H1 (cell line): ENCODE measurements at regions not wholly inside any gene's neighbourhood (a gene's known extent, or its start where the extent isn't known, plus 50 kb on each side); places are given as distances from the start of the nearest gene placed in this dataset.

Experiments
- CTCF ChIA-PET: fragments of 300-600 bp; sonication (Branson Sonifier 250); formaldehyde crosslinking; loops from one replicate; lab custom pipeline; 2021; ENCODE audit not compliant: partially characterized antibody; lab: Charles Lee
- POLR2A ChIA-PET: fragments of 300-600 bp; sonication (Branson Sonifier 250); formaldehyde crosslinking; loops from one replicate; lab custom pipeline; 2021; ENCODE audit warnings: inconsistent platforms; ENCODE audit not compliant: partially characterized antibody; lab: Charles Lee
- DNase-seq, 2 experiments: peaks; one replicate each; pipeline versions ENCODE4 v3.0.0 to v3.0.0-alpha.2; 2010 to 2022; ENCODE audit warnings: low spot score in 2 of 2, low read depth in 1 of 2, mixed read lengths in 1 of 2
- FAIRE-seq: peaks from 2 replicates; lab custom pipeline; 2011; peaks lifted over from hg19 to GRCh38; lab: Jason Lieb, UNC
- H2AFZ ChIP-seq: 2 replicates; pipeline ENCODE4 v1.8.1; 2012; ENCODE audit warnings: low read length, inconsistent platforms
- H2AK5ac ChIP-seq: 2 replicates; pipeline ENCODE4 v1.6.1; 2013; ENCODE audit warnings: low read depth, low read length
- H2BK120ac ChIP-seq: replicated peaks from 2 replicates; pipeline ENCODE3; 2013; ENCODE audit warnings: low read depth, low read length, inconsistent platforms
- H2BK12ac ChIP-seq: 2 replicates; pipeline ENCODE4 v1.6.1; 2013; ENCODE audit warnings: low read depth, low read length
- H2BK15ac ChIP-seq: 2 replicates; pipeline ENCODE4 v1.6.1; 2013; ENCODE audit warnings: low read length
- H2BK20ac ChIP-seq: 2 replicates; pipeline ENCODE4 v1.6.1; 2013; ENCODE audit warnings: low read length
- H2BK5ac ChIP-seq: 2 replicates; pipeline ENCODE4 v1.6.1; 2013; ENCODE audit warnings: low read depth, low read length
- H3K14ac ChIP-seq: 2 replicates; pipeline ENCODE4 v1.6.1; 2013; ENCODE audit warnings: inconsistent platforms; ENCODE audit not compliant: insufficient read length
- H3K18ac ChIP-seq: 2 replicates; pipeline ENCODE4 v1.6.1; 2013; ENCODE audit warnings: low read length; ENCODE audit errors: extremely low read depth
- H3K23ac ChIP-seq: 2 replicates; pipeline ENCODE4 v1.6.1; 2013; ENCODE audit warnings: inconsistent platforms; ENCODE audit not compliant: insufficient read length
- H3K23me2 ChIP-seq: 2 replicates; pipeline ENCODE4 v1.6.1; 2013; ENCODE audit warnings: low read depth, low read length
- H3K27ac ChIP-seq: 2 replicates; pipeline ENCODE4 v1.6.1; 2011; ENCODE audit warnings: low read depth, low read length, inconsistent platforms
- H3K27me3 ChIP-seq, 4 experiments: replicated peaks in 1 of 4; 1 replicate in 1 of 4; 2 replicates in 3 of 4; pipeline versions ENCODE4 v1.6.1 to v1.8.1; 2011 to 2013; ENCODE audit warnings: low read length in 3 of 4, mild to moderate bottlenecking in 3 of 4, inconsistent platforms in 2 of 4, mixed read lengths in 2 of 4, moderate library complexity in 1 of 4; ENCODE audit not compliant: control insufficient read depth in 3 of 4, insufficient read depth in 3 of 4; ENCODE audit errors: extremely low read depth in 1 of 4
- H3K36me3 ChIP-seq, 4 experiments: 2 replicates each; pipeline versions ENCODE4 v1.6.1 to v1.8.1; 2011 to 2013; ENCODE audit warnings: mild to moderate bottlenecking in 4 of 4, low read length in 3 of 4, moderate library complexity in 2 of 4, control low read depth in 1 of 4, inconsistent platforms in 1 of 4; ENCODE audit not compliant: insufficient read depth in 4 of 4, control insufficient read depth in 2 of 4
- H3K4ac ChIP-seq: replicated peaks from 2 replicates; pipeline ENCODE3; 2013; ENCODE audit warnings: low read length, low read depth, mixed read lengths, inconsistent platforms; ENCODE audit not compliant: insufficient read length
- H3K4me1 ChIP-seq, 4 experiments: replicated peaks in 1 of 4; 1 replicate in 1 of 4; 2 replicates in 3 of 4; pipeline versions ENCODE4 v1.6.1 to v1.8.1; 2011 to 2013; ENCODE audit warnings: low read length in 3 of 4, inconsistent platforms in 2 of 4, mixed read lengths in 1 of 4; ENCODE audit not compliant: insufficient read depth in 4 of 4, control insufficient read depth in 3 of 4
- H3K4me2 ChIP-seq, 2 experiments: 2 replicates each; pipeline versions ENCODE4 v1.6.1 to v1.8.1; 2011 to 2013; ENCODE audit warnings: low read depth in 2 of 2, low read length in 2 of 2, control low read depth in 1 of 2, inconsistent platforms in 1 of 2, mild to moderate bottlenecking in 1 of 2; ENCODE audit not compliant: insufficient read depth in 1 of 2
- H3K4me3 ChIP-seq, 4 experiments: fragments of 200-600, 300-600 bp in 1 of 4; sonication (generic), shearing (Covaris generic), sonication (Bioruptor Twin) in 1 of 4; 2 replicates each; pipeline versions ENCODE4 v1.5.1 to v1.8.1; 2011 to 2016; ENCODE audit warnings: low read length in 4 of 4, low read depth in 3 of 4, control low read depth in 2 of 4, inconsistent platforms in 2 of 4, mild to moderate bottlenecking in 2 of 4, mixed read lengths in 1 of 4, moderate library complexity in 1 of 4; ENCODE audit not compliant: insufficient read depth in 2 of 4; ENCODE audit errors: extremely low read depth in 1 of 4
- H3K56ac ChIP-seq: replicated peaks from 2 replicates; pipeline ENCODE3; 2013; ENCODE audit warnings: low read depth, mild to moderate bottlenecking, mixed read lengths, low read length, inconsistent platforms; ENCODE audit not compliant: insufficient read length
- H3K79me1 ChIP-seq: 2 replicates; pipeline ENCODE4 v1.6.1; 2013; ENCODE audit warnings: low read depth, low read length, control low read depth
- H3K79me2 ChIP-seq, 2 experiments: 2 replicates each; pipeline versions ENCODE4 v1.6.1 to v1.8.1; 2012 to 2013; ENCODE audit warnings: low read length in 2 of 2, mild to moderate bottlenecking in 2 of 2, inconsistent platforms in 1 of 2; ENCODE audit not compliant: insufficient read depth in 2 of 2, control insufficient read depth in 1 of 2
- H3K9ac ChIP-seq, 4 experiments: replicated peaks in 1 of 4; 1 replicate in 1 of 4; 2 replicates in 3 of 4; pipeline versions ENCODE4 v1.6.1 to v1.8.1; 2011 to 2013; ENCODE audit warnings: low read depth in 3 of 4, low read length in 3 of 4, control low read depth in 2 of 4, mild to moderate bottlenecking in 2 of 4, moderate library complexity in 2 of 4, inconsistent platforms in 1 of 4; ENCODE audit errors: extremely low read depth in 1 of 4
- H3K9me3 ChIP-seq, 2 experiments: 2 replicates each; pipeline versions ENCODE4 v1.6.1 to v1.8.1; 2012 to 2013; ENCODE audit warnings: mild to moderate bottlenecking in 2 of 2, moderate library complexity in 2 of 2, control low read depth in 1 of 2, inconsistent platforms in 1 of 2, low read depth in 1 of 2, low read length in 1 of 2, mixed read lengths in 1 of 2; ENCODE audit not compliant: insufficient read depth in 2 of 2
- H4K20me1 ChIP-seq, 2 experiments: replicated peaks in 1 of 2; 2 replicates each; pipeline versions ENCODE3 to v1.8.1; 2011 to 2013; ENCODE audit warnings: inconsistent platforms in 2 of 2, low read length in 2 of 2, mild to moderate bottlenecking in 1 of 2; ENCODE audit not compliant: insufficient read depth in 2 of 2, control insufficient read depth in 1 of 2
- H4K5ac ChIP-seq: 2 replicates; pipeline ENCODE4 v1.6.1; 2013; ENCODE audit warnings: low read length, low read depth, mixed read lengths, inconsistent platforms; ENCODE audit not compliant: insufficient read length
- H4K8ac ChIP-seq: 2 replicates; pipeline ENCODE4 v1.8.0; 2013; ENCODE audit warnings: mild to moderate bottlenecking, moderate library complexity, low read length, inconsistent platforms; ENCODE audit not compliant: insufficient read depth; ENCODE audit errors: extremely low read depth
- H4K91ac ChIP-seq: replicated peaks from 2 replicates; pipeline ENCODE3; 2013; ENCODE audit warnings: low read length, mixed read lengths, inconsistent platforms; ENCODE audit not compliant: insufficient read length
- BRCA1 ChIP-seq: IDR thresholded peaks from 2 replicates; pipeline ENCODE4 v1.6.1; 2012; ENCODE audit warnings: low read depth, low read length, improper control_type of control experiment
- CBX8 ChIP-seq: fragments of 300-800, 300-1000 bp; sonication (generic); IDR thresholded peaks from 2 replicates; pipeline ENCODE4 v1.7.1; 2016; ENCODE audit warnings: low read depth, low read length, borderline replicate concordance
- HDAC2 ChIP-seq, 2 experiments: fragments of 300-600 bp in 1 of 2; sonication (generic) in 1 of 2; IDR thresholded peaks; 2 replicates each; pipeline ENCODE4 v1.6.1; 2011 to 2012; ENCODE audit warnings: low read depth in 2 of 2, low read length in 2 of 2, mild to moderate bottlenecking in 2 of 2, moderate library complexity in 2 of 2, borderline replicate concordance in 1 of 2, inconsistent platforms in 1 of 2
- KDM4A ChIP-seq: IDR thresholded peaks from one replicate; pipeline ENCODE4 v1.7.1; 2012; ENCODE audit warnings: low read depth, mild to moderate bottlenecking, moderate library complexity, low read length, inconsistent platforms; ENCODE audit not compliant: severe bottlenecking
- NANOG ChIP-seq: IDR thresholded peaks from 2 replicates; pipeline ENCODE4 v1.6.1; 2011; ENCODE audit warnings: low read length, low read depth, mild to moderate bottlenecking, inconsistent platforms; ENCODE audit not compliant: insufficient read depth, poor library complexity, severe bottlenecking
- PHF8 ChIP-seq: fragments of 200-600 bp; sonication (generic); conservative IDR thresholded peaks from 2 replicates; pipeline ENCODE4 v1.7.1; 2012; ENCODE audit warnings: low read depth, mild to moderate bottlenecking, inconsistent platforms, low read length, moderate library complexity
- POLR2AphosphoS5 ChIP-seq: IDR thresholded peaks from 2 replicates; pipeline ENCODE4 v1.6.1; 2011; ENCODE audit warnings: low read depth, low read length
- SP1 ChIP-seq: IDR thresholded peaks from 2 replicates; pipeline ENCODE4 v1.6.1; 2011; ENCODE audit warnings: low read depth, low read length
- WGBS, 2 experiments: shearing (Covaris generic) in 1 of 2; methylation state at CpG; one replicate each; pipeline versions ENCODE4 v1.1.6 to v1.1.7; 2013 to 2015; ENCODE audit warnings: low lambda C conversion rate in 2 of 2, mixed read lengths in 2 of 2, inconsistent platforms in 1 of 2, low coverage in 1 of 2, missing lambda C conversion rate in 1 of 2; ENCODE audit not compliant: insufficient replicate concordance in 2 of 2, insufficient coverage in 1 of 2, insufficient read length in 1 of 2; ENCODE audit errors: extremely low coverage in 1 of 2, missing lambda C conversion rate in 1 of 2; 5-methylcytosine and 5-hydroxymethylcytosine counted together
- TF ChIP-seq, protein P1 (sequence below): IDR thresholded peaks from 2 replicates; pipeline ENCODE4 v1.6.1; 2012; ENCODE audit warnings: inconsistent platforms

DNA sequence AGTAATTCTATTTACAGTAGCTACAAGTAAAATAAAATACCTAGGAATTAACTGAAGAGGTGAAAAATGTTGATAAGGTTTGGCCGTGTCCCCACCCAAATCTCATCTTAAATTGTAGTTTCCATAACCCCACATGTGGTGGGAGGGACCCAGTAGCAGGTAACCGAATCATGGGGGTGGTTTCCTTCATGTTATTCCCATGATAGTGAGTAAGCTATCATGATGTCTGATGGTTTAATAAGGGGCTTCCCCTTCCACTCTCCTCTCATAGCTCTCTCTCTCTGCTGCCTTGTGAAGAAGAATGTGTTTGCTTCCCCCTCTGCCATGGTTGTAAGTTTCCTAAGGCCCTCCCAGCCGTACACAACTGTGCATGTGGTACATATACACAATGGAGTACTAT is 1170.7 kb downstream of the BCL11B start:
- TF ChIP-seq BRCA1 (no peak), SP1 (no peak), NANOG (no peak), KDM4A (no peak), PHF8 (no peak), CBX8 (no peak), HDAC2 (IDR thresholded peaks at IDR 0.05; ENCODE audit: borderline replicate concordance in 1 of 2, low read depth in 2 of 2, low read length in 2 of 2) (no peak), POLR2AphosphoS5 (no peak)
- TF ChIP-seq, protein P1, sequence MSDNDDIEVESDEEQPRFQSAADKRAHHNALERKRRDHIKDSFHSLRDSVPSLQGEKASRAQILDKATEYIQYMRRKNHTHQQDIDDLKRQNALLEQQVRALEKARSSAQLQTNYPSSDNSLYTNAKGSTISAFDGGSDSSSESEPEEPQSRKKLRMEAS: no peak
- no peak overlapping the region for H3K56ac ChIP-seq
- no peak overlapping the region for H2AFZ ChIP-seq
- H3K18ac ChIP-seq: no peak overlapping the region
- no peak overlapping the region for H2BK5ac ChIP-seq
- H3K79me2 ChIP-seq: no peaks in the 10 kb centered on the region
- no peak overlapping the region for H3K23ac ChIP-seq
- H2BK12ac ChIP-seq: no peak overlapping the region
- no peaks in the 10 kb centered on the region; the same call in 1 of the 2 replicates for H3K23me2 ChIP-seq
- no peaks in the 10 kb centered on the region for H3K27me3 ChIP-seq
- H2BK20ac ChIP-seq: no peak overlapping the region
- FAIRE-seq (no peak), DNase-seq (no peak)
- 90% methylated on average over 3 of the region's 3 CpGs; no CpG with 5 or more reads in 1 of the 2 experiments for WGBS, 2 experiments
- no peak overlapping the region for H3K27ac ChIP-seq
- no peak overlapping the region for H3K4me3 ChIP-seq
- H2AK5ac ChIP-seq: no peak overlapping the region
- no peak overlapping the region for H2BK120ac ChIP-seq
- no peaks in the 10 kb centered on the region for H3K79me1 ChIP-seq
- no peaks in the 10 kb centered on the region for H3K36me3 ChIP-seq
- no peaks in the 10 kb centered on the region for H3K9me3 ChIP-seq
- H3K14ac ChIP-seq: no peak overlapping the region
- H3K9ac ChIP-seq: no peak overlapping the region
- H3K4me2 ChIP-seq: no peak overlapping the region
- H4K20me1 ChIP-seq: no peaks in the 10 kb centered on the region
- ChIA-PET CTCF (no interaction called here), POLR2A (no interaction called here)
- no peak overlapping the region for H4K8ac ChIP-seq
- no peak overlapping the region for H4K91ac ChIP-seq
- no peak overlapping the region for H2BK15ac ChIP-seq
- no peak overlapping the region for H3K4ac ChIP-seq
- no peaks in the 10 kb centered on the region for H3K4me1 ChIP-seq
- H4K5ac ChIP-seq: no peak overlapping the region
